Kidney epithelial cell (primary cell): ENCODE measurements at regions not wholly inside any gene's neighbourhood (a gene's known extent, or its start where the extent isn't known, plus 50 kb on each side); places are given as distances from the start of the nearest gene placed in this dataset.

Source experiments
- DNase-seq: peaks from one replicate; pipeline ENCODE4 v3.0.0-alpha.2; 2010; ENCODE audit warnings: low read depth
- H3K27me3 ChIP-seq: 2 replicates; pipeline ENCODE4 v1.6.0; 2011; ENCODE audit warnings: low read length; ENCODE audit not compliant: control insufficient read depth, insufficient read depth
- H3K36me3 ChIP-seq: 2 replicates; pipeline ENCODE4 v1.5.1; 2011; ENCODE audit warnings: low read length; ENCODE audit not compliant: control insufficient read depth, insufficient read depth
- H3K4me3 ChIP-seq: 2 replicates; pipeline ENCODE4 v1.5.1; 2011; ENCODE audit warnings: low read depth, mild to moderate bottlenecking, control low read depth, low read length
- CTCF ChIP-seq: IDR thresholded peaks from 2 replicates; pipeline ENCODE4 v1.5.1; 2011; ENCODE audit warnings: mild to moderate bottlenecking, moderate library complexity, low read length, control low read depth, inconsistent platforms; ENCODE audit not compliant: insufficient read depth, poor library complexity, severe bottlenecking

GRCh38 chr3:27626596-27627118 lies 95.5 kb downstream of the EOMES start:
- no peak for DNase-seq
- H3K27me3 ChIP-seq, result no peaks in the 10 kb centered on the region
- no peaks in the 10 kb centered on the region for H3K36me3 ChIP-seq
- H3K4me3 ChIP-seq, result no peak overlapping the region
- no peak for TF ChIP-seq CTCF

GRCh38 chr3:27625864-27626263 lies 96.3 kb downstream of the EOMES start:
- H3K36me3 ChIP-seq, result no peaks in the 10 kb centered on the region
- no peak overlapping the region for H3K4me3 ChIP-seq
- no peaks in the 10 kb centered on the region for H3K27me3 ChIP-seq
- no peak for DNase-seq
- no peak for TF ChIP-seq CTCF

GRCh38 chr3:27623085-27623753 lies 98.9 kb downstream of the EOMES start:
- Histone ChIP-seq H3K36me3 (no peaks in the 10 kb centered on the region), H3K4me3 (no peak overlapping the region), H3K27me3 (no peaks in the 10 kb centered on the region)
- TF ChIP-seq CTCF, result no peak
- no peak for DNase-seq

GRCh38 chr3:27617552-27617951 lies 104.6 kb downstream of the EOMES start:
- H3K27me3 ChIP-seq, result no peaks in the 10 kb centered on the region

GRCh38 chr3:27616031-27616430 lies 106.1 kb downstream of the EOMES start:
- DNase-seq, result no peak
- H3K36me3 ChIP-seq, result no peaks in the 10 kb centered on the region
- H3K4me3 ChIP-seq, result no peak overlapping the region
- TF ChIP-seq CTCF, result no peak
- no peaks in the 10 kb centered on the region for H3K27me3 ChIP-seq

More at GRCh38 chr3:27617552-27617951, 104.6 kb downstream of the EOMES start:
- no peak for TF ChIP-seq CTCF
- Histone ChIP-seq H3K4me3 (no peak overlapping the region), H3K36me3 (no peaks in the 10 kb centered on the region)
- no peak for DNase-seq

- TF ChIP-seq CTCF, result no peak
- Histone ChIP-seq H3K27me3 (no peaks in the 10 kb centered on the region), H3K4me3 (no peak overlapping the region), H3K36me3 (no peaks in the 10 kb centered on the region)
- DNase-seq, result no peak
Measured at GRCh38 chr3:27615555-27615954, 106.6 kb downstream of the EOMES start.
